ENCODE measurements at regions not wholly inside any gene's neighbourhood (a gene's known extent, or its start where the extent isn't known, plus 50 kb on each side); places are given as distances from the start of the nearest gene placed in this dataset.

DNA sequence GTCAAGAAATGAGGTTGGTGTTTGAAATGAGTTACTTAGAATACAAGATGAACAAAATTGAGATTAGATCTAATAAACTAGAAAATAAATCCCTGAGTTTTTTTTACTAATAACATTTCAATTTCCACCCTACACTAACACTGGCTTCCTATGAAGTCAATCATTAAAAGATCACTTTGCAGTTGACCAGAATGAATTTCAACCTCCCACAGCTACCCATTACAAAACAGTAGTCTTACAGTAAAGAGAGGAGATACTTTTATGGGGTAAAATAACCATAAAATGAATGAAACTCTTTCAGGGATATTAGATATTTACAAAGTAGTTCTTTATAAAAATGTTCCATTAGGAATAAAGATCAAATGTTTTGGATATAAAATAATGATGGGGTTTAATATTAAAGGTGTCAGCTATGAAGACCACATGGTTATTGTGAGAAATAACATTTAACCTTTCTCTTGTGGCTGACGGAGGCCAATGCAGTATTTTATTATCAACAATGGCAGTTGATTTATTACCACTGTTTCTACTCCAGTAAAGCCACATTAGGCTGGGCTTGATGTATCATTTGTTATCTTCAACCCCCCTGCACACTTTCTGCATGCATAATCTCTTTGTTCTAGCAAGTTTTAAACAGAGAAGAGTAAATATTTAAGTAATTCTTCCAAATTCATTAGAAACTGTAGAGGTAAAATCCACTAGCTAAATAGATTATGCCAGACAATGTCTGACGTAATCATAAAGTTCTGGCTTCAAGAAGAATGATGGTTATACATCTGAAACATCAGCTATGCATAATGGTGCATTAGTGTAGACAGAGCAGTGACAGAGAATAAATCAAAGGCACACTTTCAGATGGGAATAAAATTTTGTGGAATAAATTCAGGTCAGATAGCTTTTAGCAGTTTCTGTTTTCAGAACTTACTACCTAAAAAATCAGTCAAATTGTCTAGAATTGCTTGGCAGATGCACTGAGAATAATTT lies 516.6 kb downstream of the PCDH18 start:
- ChIA-PET POLR2A (ENCODE audit: unreplicated experiment) (interaction anchor here (0.7 kb wide), 1 partner anchor 48 kb away, joined by 3 read pairs; no protein-coding TSS in a partner anchor), CTCF (no interaction called here)
- TF ChIP-seq, protein P1, sequence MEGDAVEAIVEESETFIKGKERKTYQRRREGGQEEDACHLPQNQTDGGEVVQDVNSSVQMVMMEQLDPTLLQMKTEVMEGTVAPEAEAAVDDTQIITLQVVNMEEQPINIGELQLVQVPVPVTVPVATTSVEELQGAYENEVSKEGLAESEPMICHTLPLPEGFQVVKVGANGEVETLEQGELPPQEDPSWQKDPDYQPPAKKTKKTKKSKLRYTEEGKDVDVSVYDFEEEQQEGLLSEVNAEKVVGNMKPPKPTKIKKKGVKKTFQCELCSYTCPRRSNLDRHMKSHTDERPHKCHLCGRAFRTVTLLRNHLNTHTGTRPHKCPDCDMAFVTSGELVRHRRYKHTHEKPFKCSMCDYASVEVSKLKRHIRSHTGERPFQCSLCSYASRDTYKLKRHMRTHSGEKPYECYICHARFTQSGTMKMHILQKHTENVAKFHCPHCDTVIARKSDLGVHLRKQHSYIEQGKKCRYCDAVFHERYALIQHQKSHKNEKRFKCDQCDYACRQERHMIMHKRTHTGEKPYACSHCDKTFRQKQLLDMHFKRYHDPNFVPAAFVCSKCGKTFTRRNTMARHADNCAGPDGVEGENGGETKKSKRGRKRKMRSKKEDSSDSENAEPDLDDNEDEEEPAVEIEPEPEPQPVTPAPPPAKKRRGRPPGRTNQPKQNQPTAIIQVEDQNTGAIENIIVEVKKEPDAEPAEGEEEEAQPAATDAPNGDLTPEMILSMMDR (conservative IDR thresholded peaks at IDR 0.05; ENCODE audit: low read depth, low read length), result no peak
- TF ChIP-seq EZH2phosphoT487 (IDR thresholded peaks at IDR 0.05; ENCODE audit: borderline replicate concordance, low read length) (no peak), EZH2 (IDR thresholded peaks at IDR 0.05; ENCODE audit: low read length, unreplicated experiment) (no peak)
- no TSS peak for BruUV-seq (replicated peaks)
- Histone ChIP-seq H3K79me2 (ENCODE audit: low read length) (no peaks in the 10 kb centered on the region), H4K20me1 (ENCODE audit: low read length) (no peaks in the 10 kb centered on the region), H3F3A (ENCODE audit: low read length, unreplicated experiment) (no peaks in the 10 kb centered on the region), H3K27ac (ENCODE audit: low read length) (no peak overlapping the region), H3K4me2 (ENCODE audit: low read length) (no peak overlapping the region), H2AFZ (ENCODE audit: low read length) (no peak overlapping the region), H3K4me1 (ENCODE audit: insufficient read depth, low read length) (no peaks in the 10 kb centered on the region), H3K9me2 (replicated peaks; ENCODE audit: low read length) (no peaks in the 10 kb centered on the region), H3K9me3 (ENCODE audit: low read length) (no peaks in the 10 kb centered on the region), H3K4me3 (ENCODE audit: low read length) (no peak overlapping the region), H3K27me3 (ENCODE audit: low read length) (no peaks in the 10 kb centered on the region), H3K36me3 (ENCODE audit: low read depth, low read length) (no peaks in the 10 kb centered on the region), H3K9ac (ENCODE audit: low read length) (no peak overlapping the region)
- ATAC-seq (no peak), DNase-seq (no peak)
- intact Hi-C loops (cut with micrococcal nuclease), result no loop called here

DNA sequence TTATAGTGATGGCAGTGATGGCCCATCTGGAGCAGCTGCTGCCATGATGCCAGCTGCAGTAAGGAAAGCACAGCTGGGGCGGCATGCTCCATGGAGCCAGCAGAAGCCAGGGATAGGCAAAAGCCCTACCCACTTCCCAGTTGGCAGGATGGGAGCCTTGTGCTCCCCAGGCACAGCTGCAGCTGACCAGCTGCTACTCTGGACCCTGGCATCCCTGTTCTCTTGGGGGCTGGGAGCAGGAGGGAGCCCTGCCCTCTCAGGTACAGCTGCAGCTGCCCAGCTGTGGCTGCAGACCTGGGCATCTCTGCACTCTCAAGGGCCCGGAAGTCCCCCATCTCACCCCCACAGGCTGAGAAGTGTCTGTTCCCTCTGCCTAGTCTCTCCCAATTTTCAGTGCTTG lies 531.9 kb downstream of the PCDH18 start:
- ChIA-PET CTCF (no interaction called here), POLR2A (ENCODE audit: unreplicated experiment) (no interaction called here)
- TF ChIP-seq, protein P1 (conservative IDR thresholded peaks at IDR 0.05; ENCODE audit: low read depth, low read length), result no peak
- TF ChIP-seq EZH2phosphoT487 (IDR thresholded peaks at IDR 0.05; ENCODE audit: borderline replicate concordance, low read length), result no peak
- TF ChIP-seq EZH2 (IDR thresholded peaks at IDR 0.05; ENCODE audit: low read length, unreplicated experiment), result no peak
- Histone ChIP-seq H3K9ac (ENCODE audit: low read length) (no peak overlapping the region), H3K36me3 (ENCODE audit: low read depth, low read length) (no peaks in the 10 kb centered on the region), H3K9me3 (ENCODE audit: low read length) (no peaks in the 10 kb centered on the region), H3K27ac (ENCODE audit: low read length) (no peak overlapping the region), H3K27me3 (ENCODE audit: low read length) (no peaks in the 10 kb centered on the region), H3K9me2 (replicated peaks; ENCODE audit: low read length) (no peaks in the 10 kb centered on the region), H2AFZ (ENCODE audit: low read length) (no peak overlapping the region), H3K4me2 (ENCODE audit: low read length) (no peak overlapping the region), H3K4me1 (ENCODE audit: insufficient read depth, low read length) (no peaks in the 10 kb centered on the region), H3F3A (ENCODE audit: low read length, unreplicated experiment) (no peaks in the 10 kb centered on the region), H3K4me3 (ENCODE audit: low read length) (no peak overlapping the region), H3K79me2 (ENCODE audit: low read length) (no peaks in the 10 kb centered on the region), H4K20me1 (ENCODE audit: low read length) (no peaks in the 10 kb centered on the region)
- intact Hi-C loops (cut with micrococcal nuclease), result no loop called here
- no TSS peak for BruUV-seq (replicated peaks)
- ATAC-seq (no peak), DNase-seq (no peak)

DNA sequence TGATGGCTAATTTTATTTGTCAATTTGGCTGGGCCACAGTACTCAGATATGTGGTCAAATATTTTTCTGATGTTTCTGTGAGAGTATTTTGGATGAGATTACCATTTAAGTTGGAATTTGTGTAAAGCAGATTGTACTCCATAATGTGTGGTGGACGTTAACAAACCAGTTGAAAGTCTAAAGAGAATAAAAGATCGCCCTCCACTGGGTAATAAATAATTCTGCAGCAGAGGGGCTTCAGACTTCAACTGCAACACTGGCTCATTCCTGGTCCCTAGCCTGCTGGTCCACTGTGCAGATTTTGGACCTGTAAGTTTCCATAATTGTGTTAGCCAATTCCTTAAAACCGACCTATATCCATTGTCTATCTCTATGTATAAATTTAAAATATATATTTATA lies 540.3 kb downstream of the PCDH18 start:
- no peaks in the 10 kb centered on the region for H3K36me3 ChIP-seq (ENCODE audit: low read depth, low read length)

More for the DNA sequence above, 540.3 kb downstream of the PCDH18 start:
- Histone ChIP-seq H3K27me3 (ENCODE audit: low read length) (no peaks in the 10 kb centered on the region), H3K9ac (ENCODE audit: low read length) (no peak overlapping the region), H3K9me3 (ENCODE audit: low read length) (no peaks in the 10 kb centered on the region), H3K27ac (ENCODE audit: low read length) (no peak overlapping the region), H3K79me2 (ENCODE audit: low read length) (no peaks in the 10 kb centered on the region), H3F3A (ENCODE audit: low read length, unreplicated experiment) (no peaks in the 10 kb centered on the region), H4K20me1 (ENCODE audit: low read length) (no peaks in the 10 kb centered on the region), H3K9me2 (replicated peaks; ENCODE audit: low read length) (no peaks in the 10 kb centered on the region), H3K4me3 (ENCODE audit: low read length) (no peak overlapping the region), H2AFZ (ENCODE audit: low read length) (no peak overlapping the region), H3K4me1 (ENCODE audit: insufficient read depth, low read length) (no peaks in the 10 kb centered on the region), H3K4me2 (ENCODE audit: low read length) (no peak overlapping the region)
- ChIA-PET POLR2A (ENCODE audit: unreplicated experiment) (no interaction called here), CTCF (no interaction called here)
- intact Hi-C loops (cut with micrococcal nuclease), result no loop called here
- ATAC-seq, result no peak
- no peak for TF ChIP-seq EZH2phosphoT487 (IDR thresholded peaks at IDR 0.05; ENCODE audit: borderline replicate concordance, low read length)
- TF ChIP-seq, protein P1 (conservative IDR thresholded peaks at IDR 0.05; ENCODE audit: low read depth, low read length), result no peak
- no peak for TF ChIP-seq EZH2 (IDR thresholded peaks at IDR 0.05; ENCODE audit: low read length, unreplicated experiment)
- no TSS peak for BruUV-seq (replicated peaks)
- no peak for DNase-seq
